HG03575 (cell line): ENCODE measurements at regions not wholly inside any gene's neighbourhood (a gene's known extent, or its start where the extent isn't known, plus 50 kb on each side); places are given as distances from the start of the nearest gene placed in this dataset.
A peak's percentile ranks its signal among the peaks of the same experiment; 100 is the strongest.

ENCODE experiments used
- ATAC-seq: cut with Tn5 transposase; IDR thresholded peaks from one replicate; pipeline ENCODE4 v1.9.1; 2021; ENCODE audit not compliant: unreplicated experiment, insufficient number of reproducible peaks, low FRiP score; ENCODE audit errors: extremely low read depth

DNA sequence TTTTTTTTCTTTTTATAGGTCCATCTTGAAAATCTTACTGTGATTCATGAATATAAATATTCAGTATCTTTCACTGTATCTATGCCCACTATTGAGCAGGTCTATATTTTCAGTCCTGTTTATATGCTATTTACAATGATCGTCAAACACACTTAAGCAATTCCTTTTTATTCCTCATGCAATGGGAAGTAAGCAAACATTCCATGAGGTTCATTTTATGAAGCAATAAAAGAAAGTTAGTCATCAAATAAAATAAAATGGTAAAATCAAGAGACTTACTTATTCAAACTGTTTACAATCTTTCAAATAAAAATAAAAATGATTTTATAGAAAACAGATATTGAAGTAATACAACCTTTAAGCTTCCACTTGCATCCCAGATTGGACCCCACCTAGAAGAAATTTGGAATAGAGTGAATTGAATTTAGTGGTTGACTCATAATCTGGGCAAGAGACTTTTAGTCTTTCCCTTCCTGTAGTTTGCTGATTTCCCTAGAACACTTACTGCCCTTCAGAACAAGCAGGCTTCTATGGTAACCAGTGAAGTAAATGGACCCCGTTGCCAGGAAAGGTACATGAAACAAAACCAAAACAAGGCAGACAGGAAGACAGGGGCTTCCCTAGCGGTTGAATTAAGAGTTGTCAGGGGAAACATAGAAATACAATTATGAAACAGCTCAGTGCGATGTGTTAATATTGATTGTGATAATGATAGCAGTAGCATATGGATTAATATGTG, 241.0 kb upstream of the ATP2B1 start:
- peak; percentile 75 for ATAC-seq

DNA sequence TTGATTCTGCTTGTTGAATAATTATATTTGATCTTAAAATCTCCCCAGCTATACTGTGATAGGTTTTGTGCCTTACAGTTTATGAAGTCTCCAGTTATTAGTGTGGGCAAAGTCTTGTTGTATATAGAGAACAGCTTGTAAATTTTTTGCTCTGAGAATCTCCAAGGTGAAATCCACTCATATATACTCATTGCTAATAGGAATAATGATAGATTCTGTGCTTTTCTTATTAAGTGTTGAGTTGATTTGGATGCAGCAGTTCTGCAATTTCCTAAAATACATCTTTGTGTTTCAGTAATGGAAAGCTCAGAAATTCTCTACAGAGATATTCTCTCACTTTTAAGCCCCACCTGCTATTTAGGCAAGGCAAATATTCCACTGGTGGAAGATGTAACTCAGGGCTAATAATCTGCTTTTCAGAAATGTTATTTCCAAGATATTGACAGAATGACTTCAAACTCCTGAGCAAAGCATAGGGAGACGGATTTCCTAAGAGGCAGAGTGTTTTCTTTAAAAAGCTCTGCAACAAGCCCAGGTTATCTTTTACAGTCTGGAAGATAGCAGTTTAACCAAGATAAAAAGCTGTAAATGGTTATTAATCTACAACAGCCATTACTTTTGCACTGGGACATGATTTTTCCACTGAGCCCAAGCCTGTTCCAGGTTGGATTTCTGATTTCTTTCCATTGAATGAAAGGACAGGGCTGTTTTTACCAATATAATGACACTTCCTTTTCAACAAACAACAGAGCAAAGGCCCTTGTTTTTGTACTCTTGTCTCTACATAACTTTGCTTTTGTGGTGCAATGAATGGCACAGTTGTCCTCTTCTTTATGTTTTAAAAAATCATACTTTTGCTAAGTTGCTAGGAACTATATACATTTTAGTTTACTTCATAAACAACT, 239.9 kb upstream of the ATP2B1 start:
- ATAC-seq = no peak

DNA sequence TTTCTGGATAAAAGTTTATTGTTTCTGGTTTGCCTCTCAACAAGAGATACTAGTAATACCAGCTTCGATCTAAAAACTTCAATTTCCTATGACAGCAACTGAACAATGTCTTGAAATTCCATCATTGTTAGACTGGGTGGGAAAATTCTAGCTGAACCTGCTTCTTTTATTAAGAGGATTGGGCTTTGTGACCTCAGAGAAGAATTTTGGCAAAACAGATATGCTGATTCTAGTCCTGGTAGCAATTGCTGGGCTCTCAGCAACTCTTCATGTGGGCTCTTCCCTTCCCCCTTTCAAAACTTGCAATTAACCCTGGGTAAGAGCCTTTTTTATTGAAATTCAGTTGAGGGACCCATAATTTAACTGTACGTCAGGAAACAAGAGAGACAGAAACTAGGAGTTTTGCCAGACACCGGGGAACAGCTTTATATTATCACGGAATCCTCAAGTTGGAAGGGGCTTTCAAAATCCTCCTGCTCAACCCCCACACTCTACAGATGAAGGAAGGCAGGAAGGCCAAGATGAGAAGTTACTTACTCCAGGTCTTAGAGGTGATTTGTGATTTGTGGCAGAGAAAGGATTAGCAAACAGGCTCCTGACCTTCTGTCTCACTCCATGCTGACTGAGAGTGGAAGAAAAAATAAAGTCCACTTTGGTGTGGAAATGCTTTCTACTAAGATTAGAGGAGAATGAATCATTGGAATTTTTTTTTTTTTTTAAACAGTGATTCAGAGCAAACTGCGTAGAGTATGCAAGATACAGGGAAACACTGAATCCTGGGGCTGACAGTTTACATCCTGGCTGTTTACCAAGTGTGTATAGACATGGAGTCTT, 239.0 kb upstream of the ATP2B1 start:
- no peak for ATAC-seq

DNA sequence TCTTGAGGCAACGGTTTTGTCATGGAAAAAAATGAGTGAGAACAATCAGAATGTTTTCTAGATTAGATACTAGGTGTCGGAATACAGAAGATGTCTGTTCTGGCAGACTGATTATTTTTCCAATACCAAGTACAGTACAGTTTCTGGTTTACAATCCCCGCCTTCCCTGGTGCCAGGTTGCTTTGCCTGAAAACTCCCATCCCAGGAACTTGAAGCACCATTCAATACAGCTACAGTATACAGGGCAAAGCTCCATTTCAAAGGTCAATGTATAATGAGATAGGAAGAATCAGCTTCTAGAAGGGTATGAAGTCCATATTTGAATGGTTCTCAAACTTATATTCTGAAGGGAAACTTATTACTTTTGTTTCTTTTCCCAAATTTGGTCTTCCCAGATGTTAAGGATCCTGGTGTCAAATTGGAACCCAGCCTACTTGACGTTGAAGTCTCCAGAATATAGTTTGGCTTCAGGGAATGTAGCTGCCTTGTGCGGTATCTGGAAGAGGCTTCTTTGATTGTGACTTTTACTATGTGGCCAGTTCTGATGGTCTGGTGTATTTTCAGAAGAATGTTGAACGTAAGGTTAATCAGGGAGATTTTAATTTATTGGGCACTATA, 238.0 kb upstream of the ATP2B1 start:
- ATAC-seq = no peak

DNA sequence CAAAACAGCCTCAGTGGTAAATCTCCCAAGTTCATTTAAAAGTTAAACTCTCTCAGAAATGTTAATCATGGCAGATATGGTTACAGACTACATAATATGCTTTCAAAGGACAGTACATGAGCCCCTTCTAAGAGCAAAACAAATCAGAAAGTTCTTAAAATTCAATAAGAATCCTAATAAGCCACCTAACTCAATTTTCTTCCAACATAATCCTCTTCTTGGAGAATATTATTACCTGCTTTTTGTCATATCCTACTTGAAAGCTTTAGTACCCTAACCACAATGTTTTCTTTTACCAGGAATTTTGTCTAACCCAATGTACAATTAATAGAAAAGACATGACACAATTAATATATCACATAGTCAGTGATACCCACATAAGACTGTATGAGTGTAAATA, 236.5 kb upstream of the ATP2B1 start:
- ATAC-seq = no peak

DNA sequence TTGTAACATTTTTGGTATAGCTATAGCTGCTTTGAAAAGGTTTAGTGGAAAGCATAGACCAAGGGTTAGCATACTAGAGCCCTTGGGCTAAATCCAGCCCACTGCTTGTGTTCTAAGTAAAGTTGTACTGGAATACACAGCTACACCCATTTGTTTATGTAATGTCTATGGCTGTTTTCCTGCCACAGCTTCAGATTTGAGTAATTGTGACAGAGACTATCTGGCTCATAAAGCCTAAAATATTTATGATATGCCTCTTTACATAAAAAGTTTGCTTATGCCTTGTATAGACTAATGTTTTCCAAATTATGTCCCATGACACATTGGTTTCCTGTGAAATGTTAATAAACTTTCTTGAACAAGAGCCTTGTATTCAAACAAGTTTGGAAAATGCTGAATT, 234.8 kb upstream of the ATP2B1 start:
- ATAC-seq = no peak

DNA sequence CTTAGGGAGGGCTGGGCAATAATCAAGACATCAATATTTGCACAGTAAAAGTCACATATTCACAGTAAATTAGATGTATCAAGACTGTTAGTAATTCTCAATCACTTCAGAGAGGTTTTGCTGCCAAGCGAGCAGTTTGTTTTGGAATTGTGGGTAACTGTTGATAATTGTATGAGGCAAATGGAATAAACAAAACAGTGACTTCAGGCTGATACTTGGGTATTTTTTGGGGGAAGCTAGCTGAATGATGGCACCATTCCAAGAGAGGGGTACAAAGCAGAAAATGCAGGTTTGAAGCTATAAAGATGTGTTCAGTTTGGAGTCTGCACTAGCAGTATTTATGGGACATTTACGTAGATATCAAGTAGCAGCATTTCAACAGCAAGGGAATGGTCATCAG, 232.8 kb upstream of the ATP2B1 start:
- ATAC-seq = no peak

DNA sequence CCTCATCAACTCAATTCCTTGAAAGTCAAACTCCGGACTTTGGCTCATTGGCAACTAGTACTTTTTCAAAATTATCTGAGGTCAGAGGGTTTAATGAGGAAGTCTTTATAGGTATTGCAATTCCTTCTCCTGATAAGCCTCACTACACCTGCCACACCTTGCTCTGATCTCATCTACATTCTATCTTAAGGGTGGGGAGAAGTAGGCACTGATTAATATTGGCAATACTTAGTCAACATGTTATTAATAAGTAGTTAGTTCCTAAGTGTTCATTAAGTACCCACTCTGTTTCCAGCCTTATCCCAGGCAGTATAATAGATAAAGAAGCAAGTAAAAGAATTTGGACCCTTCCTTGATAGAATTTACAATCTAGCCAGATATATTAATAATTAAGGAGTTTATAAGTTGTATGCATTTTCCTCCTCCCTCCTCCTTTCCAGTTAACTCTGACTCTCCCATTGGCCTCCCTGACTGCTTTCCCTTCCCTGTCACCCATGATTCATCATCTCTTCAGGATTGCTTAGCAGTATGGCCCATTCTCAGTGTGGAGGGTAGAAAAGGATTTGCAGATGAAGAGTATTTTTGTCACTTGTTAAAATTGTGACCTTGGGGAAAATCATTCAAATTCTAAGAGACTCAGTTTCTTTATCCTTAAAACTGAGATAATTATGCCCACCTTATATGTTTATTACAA, 231.0 kb upstream of the ATP2B1 start:
- ATAC-seq = no peak

DNA sequence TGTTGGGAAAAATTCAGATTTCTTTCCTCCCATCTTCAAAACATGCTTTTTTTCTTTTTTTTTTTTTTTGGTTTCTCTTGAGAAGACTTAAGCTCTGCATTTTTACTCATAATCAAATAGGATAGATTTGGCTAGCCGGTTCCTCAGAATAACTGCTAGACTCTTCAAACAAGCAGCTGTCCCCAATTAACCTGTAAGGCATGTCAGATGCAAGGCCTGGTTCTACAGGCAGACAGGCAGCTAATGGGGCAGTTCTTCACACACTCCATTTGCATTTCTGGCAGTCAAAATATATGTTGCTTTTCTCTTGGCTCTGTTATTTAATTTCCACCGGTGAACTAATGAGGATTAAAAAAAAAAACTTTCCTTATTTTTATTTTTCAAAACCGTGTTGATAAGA, 228.0 kb upstream of the ATP2B1 start:
- no peak for ATAC-seq

DNA sequence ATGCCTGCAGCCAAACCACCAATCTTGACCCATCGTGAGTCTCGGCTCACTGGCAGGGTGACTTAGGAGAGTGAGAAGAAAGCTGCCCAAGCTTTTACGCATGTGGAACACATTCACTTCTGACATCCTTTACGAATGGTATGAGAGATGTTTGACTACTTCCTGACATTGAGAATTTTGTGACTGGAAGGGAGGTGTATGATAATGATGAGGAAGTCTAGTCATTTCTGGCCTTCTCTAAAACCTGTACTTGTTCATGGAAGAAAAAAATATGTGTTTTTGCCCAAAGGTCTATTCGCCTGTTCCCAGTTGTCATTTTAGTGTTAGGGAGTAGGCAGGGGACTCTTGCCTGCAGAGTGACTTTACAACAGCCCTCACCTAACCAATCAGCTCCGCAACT, 227.2 kb upstream of the ATP2B1 start:
- peak; percentile 69 for ATAC-seq

DNA sequence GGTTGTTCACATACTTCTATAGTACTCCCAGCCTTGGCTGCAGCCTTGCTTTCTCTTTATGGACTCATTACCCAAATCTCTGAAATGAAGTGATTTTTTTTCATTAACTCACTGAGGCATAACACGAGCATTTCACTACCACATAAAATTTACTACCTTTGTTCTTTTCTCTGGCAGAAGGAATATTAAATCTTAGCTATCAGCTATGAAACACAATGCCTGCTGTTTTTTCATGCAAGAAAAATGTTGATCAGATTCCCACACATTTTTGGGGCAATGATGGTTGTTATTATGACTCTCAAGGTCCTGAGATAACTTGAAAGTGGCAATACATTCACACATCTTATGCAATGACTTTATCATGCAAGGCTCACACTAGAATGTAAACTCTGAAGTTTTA, 225.3 kb upstream of the ATP2B1 start:
- no peak for ATAC-seq

DNA sequence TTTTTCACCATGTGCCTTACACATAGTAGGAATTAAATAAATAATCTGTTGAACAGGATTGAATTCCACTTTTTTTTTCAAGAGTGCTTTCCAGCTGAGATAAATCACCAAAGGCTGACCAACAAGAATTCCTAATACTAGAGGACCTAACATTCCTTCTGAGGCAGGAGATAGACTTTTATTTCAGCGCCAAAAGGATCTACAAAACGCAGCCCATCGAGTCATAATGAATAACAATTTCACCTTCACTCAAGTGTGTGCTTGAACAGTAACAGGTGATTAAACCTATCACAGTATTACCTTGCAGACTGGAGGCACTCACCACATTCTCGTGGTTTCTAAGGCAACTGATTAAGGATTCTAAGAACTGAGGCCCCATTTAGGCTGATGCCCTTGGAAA, 224.3 kb upstream of the ATP2B1 start:
- no peak for ATAC-seq

DNA sequence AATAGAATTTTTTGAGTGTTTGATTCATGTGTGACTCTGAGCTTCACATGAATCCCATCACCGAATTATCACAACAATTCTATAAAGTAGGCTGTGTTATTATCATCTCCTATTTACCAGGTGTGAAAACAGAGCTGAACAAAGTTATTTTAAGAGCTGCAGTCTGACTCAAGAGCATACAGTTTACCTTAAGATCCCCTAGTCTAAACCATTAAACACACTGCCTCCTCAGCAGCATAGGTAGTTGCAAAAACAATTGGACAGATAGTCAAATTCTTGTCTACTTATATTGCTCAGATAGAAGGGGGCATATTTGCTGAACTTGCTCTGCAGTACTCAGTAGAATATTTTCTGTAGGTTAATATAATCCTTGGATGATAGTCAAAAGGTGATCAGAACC, 219.8 kb upstream of the ATP2B1 start:
- ATAC-seq = no peak

DNA sequence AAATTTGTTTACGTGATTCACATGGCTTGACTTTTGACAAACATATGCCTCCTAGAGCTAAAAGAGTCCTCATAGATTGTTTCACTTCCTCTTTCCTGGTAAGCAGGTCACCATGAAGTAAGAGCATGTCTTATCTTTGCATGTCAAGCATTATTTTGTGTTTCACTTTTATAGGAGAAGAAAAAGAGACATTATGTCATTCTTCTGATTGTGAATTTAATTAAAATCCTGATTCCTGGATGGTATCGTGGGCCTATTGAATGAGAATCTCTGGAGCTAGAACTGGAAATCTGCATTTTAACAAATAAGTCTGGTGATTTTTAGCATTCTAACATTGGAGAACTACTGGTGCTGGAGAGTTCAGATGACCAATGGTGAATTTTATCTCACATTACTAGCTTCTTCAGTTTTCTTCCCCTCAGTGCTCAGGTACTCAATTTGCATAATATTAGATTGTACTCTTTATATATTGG, 218.6 kb upstream of the ATP2B1 start:
- peak; percentile 87 for ATAC-seq

DNA sequence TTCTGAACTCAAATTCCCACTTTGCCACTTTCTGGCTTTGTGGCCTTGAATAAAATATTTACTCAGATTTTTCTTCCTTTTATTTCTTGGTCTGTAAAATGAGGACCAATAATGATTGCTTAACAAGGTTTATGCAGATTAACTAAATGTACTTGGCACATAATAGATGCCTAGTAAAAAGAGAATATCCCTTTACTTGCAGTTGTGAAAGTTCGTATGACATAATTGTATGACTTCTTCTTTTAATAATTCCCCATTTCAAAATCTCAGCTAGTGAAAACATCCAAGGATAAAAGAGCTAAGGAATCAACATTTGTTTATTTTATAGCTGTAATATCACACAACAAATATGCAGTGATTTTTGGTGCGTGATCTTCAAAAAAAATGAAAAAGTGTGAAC, 215.6 kb upstream of the ATP2B1 start:
- no peak for ATAC-seq

DNA sequence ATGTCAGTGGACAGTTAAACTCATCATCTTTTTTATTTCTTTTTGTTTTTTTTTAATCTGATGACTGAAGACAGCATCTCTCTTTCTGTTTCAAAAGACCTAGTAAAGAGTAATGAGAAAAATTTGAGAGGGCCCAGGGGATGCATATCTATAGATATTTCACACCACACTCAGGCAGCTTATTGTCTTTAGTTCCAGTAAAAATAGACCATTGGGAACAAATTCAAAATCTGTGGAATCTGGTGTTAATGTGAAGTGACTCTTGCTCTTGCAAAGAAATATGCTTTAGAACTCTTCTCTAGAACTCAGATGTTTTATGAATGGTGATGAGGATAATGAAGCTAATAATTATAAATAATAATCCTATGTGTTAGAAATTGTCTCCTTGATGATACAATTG, 214.5 kb upstream of the ATP2B1 start:
- ATAC-seq = no peak

DNA sequence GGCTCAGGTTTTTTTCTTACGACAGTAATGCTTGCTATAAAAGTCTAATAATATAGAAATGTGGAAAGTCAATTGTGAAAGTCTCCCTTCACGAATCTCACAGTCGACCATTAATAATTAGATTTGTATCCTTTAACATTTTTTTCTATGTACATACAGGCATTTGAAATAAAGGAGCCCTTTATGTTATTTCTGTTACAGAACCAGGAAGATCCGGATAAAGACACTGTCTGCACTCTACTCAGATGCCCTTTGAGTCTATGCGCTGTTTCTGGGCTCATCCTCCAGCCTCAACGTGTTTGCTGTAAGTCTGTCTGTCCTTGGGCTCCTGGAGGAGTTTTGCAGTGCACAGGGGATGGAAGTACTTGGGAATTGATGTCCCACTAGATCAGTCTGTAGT, 212.2 kb upstream of the ATP2B1 start:
- no peak for ATAC-seq

DNA sequence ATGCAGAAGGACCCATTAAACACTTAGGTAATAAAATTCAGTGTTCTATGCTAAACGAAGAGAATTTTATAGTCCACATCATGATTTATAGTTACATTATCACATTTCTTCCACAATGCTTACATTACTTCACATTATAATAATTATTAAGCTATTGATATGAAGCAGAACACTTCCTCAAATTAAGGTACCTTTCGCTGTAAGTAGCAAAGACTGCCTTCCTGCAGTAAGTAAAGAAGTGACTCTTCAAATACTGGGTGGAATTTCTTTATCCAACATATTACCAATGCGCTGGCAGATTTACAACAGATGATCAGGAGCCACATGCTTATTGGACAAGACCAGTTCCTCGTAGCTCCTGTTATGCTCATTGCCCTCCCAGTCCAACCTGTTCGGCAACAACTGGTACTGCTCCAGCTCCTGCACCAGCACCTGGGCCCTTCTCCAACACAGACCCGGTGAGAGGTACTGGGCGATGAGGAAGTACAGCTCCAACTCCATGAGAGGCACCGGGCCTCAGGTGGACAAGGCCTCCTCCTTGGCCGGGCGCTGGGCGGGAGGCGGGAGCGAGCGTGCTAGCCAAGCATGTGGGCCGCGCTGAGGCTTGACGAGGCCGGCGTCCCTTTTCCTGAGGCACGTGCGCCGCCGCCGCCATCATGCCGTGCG, 210.7 kb upstream of the ATP2B1 start:
- no peak for ATAC-seq
